GM19025 (cell line): ENCODE measurements at regions not wholly inside any gene's neighbourhood (a gene's known extent, or its start where the extent isn't known, plus 50 kb on each side); places are given as distances from the start of the nearest gene placed in this dataset.

Experiments used
- ATAC-seq: cut with Tn5 transposase; IDR thresholded peaks from one replicate; pipeline ENCODE4 v1.9.1; 2021; ENCODE audit warnings: mild to moderate bottlenecking, low read depth, moderate library complexity; ENCODE audit not compliant: unreplicated experiment

- ATAC-seq = no peak
Observed at GRCh38 chr12:16763901-16764300, 157.9 kb upstream of the LMO3 start.

GRCh38 chr12:16756833-16757555 lies 151.0 kb upstream of the LMO3 start:
- ATAC-seq = no peak

GRCh38 chr12:16730772-16731171 lies 124.8 kb upstream of the LMO3 start:
- no peak for ATAC-seq

DNA sequence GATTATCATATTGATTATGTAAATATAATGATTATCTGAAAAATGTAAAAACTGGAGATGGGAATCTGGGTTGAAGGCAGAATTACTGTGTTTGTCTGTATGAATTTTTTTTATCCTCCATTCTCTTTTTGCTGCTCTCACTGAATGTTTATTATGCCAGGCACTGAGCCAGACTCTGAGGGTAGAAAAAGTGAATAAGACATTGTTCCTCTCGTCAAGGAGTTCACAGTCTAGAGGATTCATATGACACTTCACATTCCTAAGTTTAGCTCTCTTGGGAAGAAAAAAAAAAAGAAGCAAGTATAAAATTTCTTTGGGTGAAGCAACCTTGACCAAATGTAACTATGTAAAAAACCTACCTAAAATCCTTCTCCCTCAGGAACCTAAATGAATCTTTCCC lies 120.9 kb upstream of the LMO3 start:
- no peak for ATAC-seq

DNA sequence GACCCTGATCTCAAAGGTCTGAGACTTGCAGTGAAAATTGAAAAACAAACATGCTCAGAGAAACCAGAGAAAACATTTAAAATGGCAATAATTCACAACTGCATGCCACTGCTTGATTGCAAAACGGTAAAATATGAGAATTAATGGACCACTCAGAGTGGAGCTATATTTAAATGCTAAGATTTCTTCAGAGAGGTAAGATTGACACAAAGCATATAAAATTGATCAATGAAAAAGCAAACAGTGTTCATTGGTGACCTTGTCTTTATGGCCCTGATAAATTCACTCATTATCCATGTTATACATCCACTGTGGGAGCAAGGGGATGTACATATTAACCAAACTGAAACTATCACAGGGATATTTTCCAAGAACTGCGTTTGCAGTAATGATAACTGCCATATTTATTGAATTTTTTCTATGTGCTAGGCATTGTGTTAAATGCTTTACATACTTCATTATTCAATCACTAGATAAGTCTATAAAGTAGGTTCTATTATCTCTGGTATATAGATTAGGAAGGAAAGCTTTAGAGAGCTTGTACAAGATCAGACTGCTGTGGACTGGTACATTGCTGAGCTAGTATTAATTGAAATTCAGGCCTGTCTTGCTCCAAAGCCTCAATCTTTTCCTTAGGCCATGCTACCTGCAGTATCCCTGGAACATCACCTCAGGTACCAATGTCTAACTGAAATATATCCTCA lies 113.9 kb upstream of the LMO3 start:
- no peak for ATAC-seq

- ATAC-seq = no peak
Observed at GRCh38 chr12:16716928-16717327, 111.0 kb upstream of the LMO3 start.

DNA sequence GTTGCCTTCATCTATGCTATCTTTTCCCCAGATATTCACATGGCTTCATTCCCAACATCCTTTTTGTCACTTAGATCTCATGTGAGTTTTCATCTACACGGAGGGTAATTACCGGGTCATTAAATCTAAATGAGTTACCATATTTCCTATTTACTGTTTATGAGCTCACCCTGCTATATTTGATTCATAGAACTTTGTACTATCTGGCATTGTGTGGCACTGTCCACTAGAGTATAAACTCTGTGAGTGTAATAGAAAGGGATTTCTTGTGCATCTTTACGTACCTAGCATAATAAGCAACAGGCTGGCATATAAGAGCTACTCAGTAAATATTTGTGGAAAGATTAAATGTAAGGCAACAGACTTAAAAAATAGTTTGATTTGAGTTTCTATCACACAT lies 86.1 kb upstream of the LMO3 start:
- no peak for ATAC-seq

DNA sequence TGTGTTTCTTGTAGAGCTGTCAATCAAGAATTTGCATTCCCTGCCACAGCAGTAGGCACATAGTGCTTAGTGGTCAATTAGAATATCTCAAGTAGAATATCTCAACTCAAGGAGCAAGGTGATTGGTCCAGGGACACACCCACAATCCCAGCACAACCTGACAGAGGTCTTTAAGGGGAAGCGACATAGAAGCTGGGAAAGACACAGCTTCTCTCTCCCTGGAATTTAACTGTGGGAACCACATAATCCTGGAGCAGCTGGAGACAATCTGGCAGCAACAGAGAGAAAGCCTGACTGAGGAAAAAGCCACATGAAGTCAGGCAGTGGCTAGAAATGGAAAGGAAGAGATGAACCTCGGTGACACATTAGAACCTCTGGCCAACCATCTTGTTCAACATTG lies 85.7 kb upstream of the LMO3 start:
- no peak for ATAC-seq

- ATAC-seq = no peak
Observed at GRCh38 chr12:16688200-16688599, 82.2 kb upstream of the LMO3 start.

GRCh38 chr12:16685107-16685506 lies 79.1 kb upstream of the LMO3 start:
- no peak for ATAC-seq

DNA sequence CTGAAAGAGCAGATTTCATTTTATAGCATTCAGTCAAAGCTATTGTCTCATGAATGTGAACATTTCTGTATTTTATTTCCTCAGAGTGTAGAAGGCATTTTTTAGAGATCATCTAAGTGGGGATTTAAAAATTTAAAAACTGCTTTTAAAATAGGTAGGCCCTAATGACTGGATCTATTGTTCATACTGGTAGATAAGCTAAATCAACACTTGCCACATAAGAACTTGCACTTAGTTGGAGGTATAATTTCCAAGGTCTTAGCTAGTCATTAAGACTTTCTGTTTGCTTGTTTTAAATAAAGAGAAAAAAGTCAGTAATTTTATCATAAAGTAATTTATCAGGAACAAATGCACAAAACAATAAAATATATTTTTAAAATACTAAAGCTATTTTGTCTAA lies 75.2 kb upstream of the LMO3 start:
- ATAC-seq = no peak

DNA sequence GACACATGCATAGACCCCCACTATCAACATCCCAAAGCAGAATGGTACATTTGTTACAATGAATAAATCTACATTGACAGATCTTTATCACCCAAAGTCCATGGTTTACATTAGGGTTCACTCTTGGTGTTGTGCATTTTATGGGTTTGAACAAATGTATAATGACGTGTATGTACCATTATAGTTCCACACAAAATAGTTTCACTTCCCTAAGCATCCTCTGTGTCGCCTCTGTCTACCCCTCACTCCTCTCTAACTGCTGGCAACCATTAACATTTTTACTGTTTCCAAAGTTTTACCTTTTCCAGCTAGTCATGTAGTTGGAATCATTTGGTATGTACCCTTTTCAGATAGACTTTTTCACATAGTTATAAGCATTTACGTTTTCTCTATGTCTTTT lies 69.5 kb upstream of the LMO3 start:
- ATAC-seq = no peak

- no peak for ATAC-seq
Observed at GRCh38 chr12:16674885-16675284, 68.9 kb upstream of the LMO3 start.

- ATAC-seq = no peak
Observed at GRCh38 chr12:16670456-16671050, 64.6 kb upstream of the LMO3 start.

GRCh38 chr12:16669756-16670155 lies 63.8 kb upstream of the LMO3 start:
- peak; percentile 60 for ATAC-seq

DNA sequence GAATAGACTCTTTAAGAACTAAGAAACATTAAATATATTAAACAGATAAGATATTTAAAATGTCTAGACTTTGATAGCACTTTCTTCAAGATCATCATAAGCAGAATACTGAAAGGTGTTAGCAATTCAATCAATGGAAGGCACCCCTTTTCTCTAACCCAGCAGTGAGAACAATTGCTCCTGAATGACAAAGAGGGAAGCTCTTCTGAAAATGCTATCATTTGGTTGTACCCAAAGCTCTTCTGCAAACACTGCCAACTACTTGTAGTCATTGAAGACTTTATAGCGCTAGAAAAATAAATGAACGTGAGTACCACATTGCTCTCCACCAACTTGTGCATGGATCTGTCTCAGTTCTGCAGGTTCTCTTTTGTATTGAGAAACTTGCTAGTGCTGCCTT lies 62.2 kb upstream of the LMO3 start:
- ATAC-seq = no peak

DNA sequence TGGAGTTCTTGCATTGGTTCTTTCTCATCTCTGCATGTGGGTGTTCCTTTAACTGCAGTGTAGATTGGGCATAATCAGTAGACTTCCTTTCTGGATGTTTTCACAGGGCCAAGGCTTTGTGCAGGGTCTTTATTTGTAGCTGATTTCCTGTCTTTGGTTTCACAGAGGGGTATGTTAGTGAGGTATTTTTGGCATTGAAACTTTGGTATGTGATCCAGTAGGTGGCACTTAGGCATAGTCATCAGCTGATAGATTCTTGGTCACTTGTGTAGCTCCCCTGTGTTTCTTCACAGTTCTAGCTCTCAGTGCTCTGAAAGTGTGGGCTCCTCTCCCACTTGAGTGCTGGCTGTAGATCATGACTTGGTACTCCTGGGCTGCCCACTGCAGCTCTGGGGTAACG lies 52.7 kb upstream of the LMO3 start:
- no peak for ATAC-seq
